Inferior parietal cortex (tissue), 1 donor: ENCODE measurements at regions not wholly inside any gene's neighbourhood (a gene's known extent, or its start where the extent isn't known, plus 50 kb on each side); places are given as distances from the start of the nearest gene placed in this dataset.

ENCODE experiments used
- DNase-seq: peaks from one replicate; pipeline ENCODE4 v3.0.0-alpha.2; 2016; ENCODE audit errors: extremely low spot score

- peak; percentile 89 for DNase-seq
Observed at GRCh38 chr11:76721755-76722677, 51.5 kb upstream of the LRRC32 start.

- DNase-seq: no peak
Observed at GRCh38 chr11:76723142-76723541, 52.6 kb upstream of the LRRC32 start.

- DNase-seq: no peak
Observed at GRCh38 chr11:76723548-76723947, 53.0 kb upstream of the LRRC32 start.

GRCh38 chr11:76724171-76724768 lies 53.7 kb upstream of the LRRC32 start:
- no peak for DNase-seq

GRCh38 chr11:76728227-76728626 lies 54.9 kb upstream of the TSKU start:
- DNase-seq: no peak

GRCh38 chr11:76728778-76729177 lies 54.4 kb upstream of the TSKU start:
- DNase-seq: no peak

- no peak for DNase-seq
Observed at GRCh38 chr11:76729214-76729613, 53.9 kb upstream of the TSKU start.

GRCh38 chr11:76730887-76731565 lies 52.1 kb upstream of the TSKU start:
- no peak for DNase-seq

- no peak for DNase-seq
Observed at GRCh38 chr11:76732643-76733042, 50.5 kb upstream of the TSKU start.
